MM.1S (cell line): ENCODE measurements at regions not wholly inside any gene's neighbourhood (a gene's known extent, or its start where the extent isn't known, plus 50 kb on each side); places are given as distances from the start of the nearest gene placed in this dataset.

Source experiments
- CTCF ChIP-seq: fragments of 300-600 bp; sonication (generic); IDR thresholded peaks from 2 replicates; pipeline ENCODE4 v1.5.1; 2016; ENCODE audit warnings: antibody characterized with exemption, low read length, mixed read lengths
- EZH2 ChIP-seq: fragments of 300-600 bp; sonication (generic); optimal IDR thresholded peaks from 2 replicates; pipeline ENCODE3; 2017; ENCODE audit warnings: low read depth, mild to moderate bottlenecking, antibody characterized with exemption, low read length, mixed read lengths
- EZH2phosphoT487 ChIP-seq: fragments of 300-600 bp; sonication (generic); IDR thresholded peaks from 2 replicates; pipeline ENCODE4 v1.6.1; 2018; ENCODE audit warnings: antibody characterized with exemption, low read length

GRCh38 chr14:58846682-58847465 is 209.1 kb downstream of the DACT1 start:
- TF ChIP-seq CTCF (no peak), EZH2 (no peak), EZH2phosphoT487 (no peak)
